ENCODE measurements at regions not wholly inside any gene's neighbourhood (a gene's known extent, or its start where the extent isn't known, plus 50 kb on each side); places are given as distances from the start of the nearest gene placed in this dataset.

GRCh38 chr3:28907616-28908015 is 373.3 kb upstream of the RBMS3 start:
- DNase-seq: no peak

GRCh38 chr3:28912120-28912885 is 368.6 kb upstream of the RBMS3 start:
- no peak for DNase-seq

- no peak for DNase-seq
These were observed 364.9 kb upstream of the RBMS3 start for GRCh38 chr3:28915741-28916500.

GRCh38 chr3:28916713-28917499 is 364.0 kb upstream of the RBMS3 start:
- no peak for DNase-seq

- DNase-seq: no peak
These were observed 362.9 kb upstream of the RBMS3 start for GRCh38 chr3:28917895-28918475.

DNA sequence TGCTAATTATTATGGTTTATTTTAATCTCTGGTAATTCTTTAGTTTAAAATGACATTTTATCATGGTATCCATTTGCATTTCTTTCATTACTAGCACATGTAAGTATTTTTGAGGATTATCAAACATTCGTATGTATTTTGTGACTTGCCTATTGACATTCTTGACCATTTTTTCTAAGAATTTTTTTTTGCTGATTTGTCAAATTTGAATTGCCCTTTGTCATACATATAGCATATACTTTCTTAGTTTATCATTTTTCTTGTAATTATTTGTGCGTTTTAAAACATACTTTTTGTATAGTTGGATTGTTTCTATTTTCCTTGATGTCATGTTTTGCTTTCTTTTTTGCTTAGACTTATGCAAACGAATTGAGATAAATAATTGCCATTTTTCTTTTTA is 358.5 kb upstream of the RBMS3 start:
- DNase-seq: no peak

DNA sequence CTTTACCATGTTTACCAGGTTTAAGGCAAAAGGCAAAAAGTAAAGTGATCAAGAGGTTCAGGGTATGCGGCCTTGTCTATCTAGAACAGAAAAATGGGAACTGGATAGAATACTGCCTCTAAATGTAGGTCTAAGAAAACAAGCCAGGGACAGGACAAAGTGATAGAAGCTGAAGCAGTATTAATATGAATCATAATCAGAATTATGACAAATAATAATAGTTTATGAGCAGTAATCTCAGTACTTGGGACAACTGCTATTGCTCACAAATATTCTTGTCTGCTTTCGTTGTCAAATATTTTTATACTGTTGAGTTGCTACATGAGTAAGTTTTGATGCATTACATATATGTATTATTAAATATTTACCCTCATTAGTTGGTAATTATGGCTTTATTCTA is 356.9 kb upstream of the RBMS3 start:
- DNase-seq: no peak

- DNase-seq: no peak
These were observed 356.0 kb upstream of the RBMS3 start for GRCh38 chr3:28924744-28925360.

DNA sequence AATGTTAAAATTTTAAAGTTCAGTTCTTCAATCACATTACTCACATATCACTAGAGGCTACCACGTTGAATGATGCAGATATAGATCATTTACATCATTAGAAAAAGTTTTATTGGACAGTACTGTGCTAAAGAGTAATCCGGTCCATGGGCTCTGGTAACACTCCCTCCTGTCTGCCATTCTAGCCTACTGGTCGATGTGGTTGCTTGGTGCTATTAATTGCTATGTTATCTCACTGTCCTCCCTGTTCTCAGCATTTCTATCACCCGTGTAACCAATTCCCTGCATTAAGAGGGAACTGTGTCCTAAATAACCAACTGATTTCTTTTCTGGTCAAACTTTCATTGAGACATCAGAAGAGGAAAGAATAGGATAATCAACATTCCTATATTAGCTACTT is 347.5 kb upstream of the RBMS3 start:
- no peak for DNase-seq

DNA sequence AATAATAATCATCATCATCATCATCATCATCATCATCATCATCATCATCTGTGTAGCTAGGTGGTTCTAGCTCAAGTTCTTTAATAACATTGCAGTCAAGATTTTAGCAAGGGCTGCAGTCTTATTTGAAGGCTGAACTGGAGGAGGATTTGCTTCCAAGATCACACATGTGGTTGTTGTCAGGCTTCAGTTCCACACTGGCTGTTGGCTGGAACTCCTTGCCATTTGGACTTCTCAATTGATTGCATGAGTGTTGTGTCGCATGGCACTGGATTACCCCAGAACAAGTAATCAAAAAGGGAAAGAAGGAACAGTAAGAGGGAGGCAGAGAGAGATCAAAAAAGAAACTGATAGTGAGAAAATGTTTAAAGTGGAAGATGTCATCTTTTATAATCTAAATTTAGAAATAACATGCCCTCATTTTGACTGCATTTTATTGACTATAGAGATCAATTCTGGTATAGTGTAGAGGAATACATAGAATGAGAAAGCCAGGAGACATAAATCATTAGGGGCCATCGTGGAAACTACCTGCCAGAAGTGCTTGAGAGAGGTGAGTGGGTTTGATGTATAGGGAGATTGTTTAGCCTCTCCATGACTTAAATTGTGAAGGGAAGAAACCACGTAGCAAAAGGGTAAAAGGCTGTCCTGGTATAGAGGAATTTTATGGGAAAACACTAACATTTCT is 346.6 kb upstream of the RBMS3 start:
- no peak for DNase-seq

DNA sequence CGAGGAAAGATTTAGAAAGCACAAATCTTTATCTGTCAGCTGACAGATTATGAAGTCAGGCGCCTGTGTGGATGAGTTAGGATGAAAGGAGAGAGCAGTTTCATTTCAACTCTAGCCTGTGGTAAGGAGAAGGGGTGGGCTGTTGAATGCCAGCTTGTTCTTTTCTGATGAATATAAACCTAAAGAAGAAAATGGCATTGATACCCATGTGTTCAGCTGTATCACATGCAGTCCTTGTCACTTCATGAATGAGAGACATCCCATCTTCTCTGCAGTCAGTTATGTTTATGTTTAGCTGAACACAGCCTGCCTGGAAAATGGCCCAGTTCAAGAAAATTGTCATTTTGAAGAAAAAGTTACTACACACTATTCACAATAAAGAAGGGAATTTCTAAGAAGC is 345.7 kb upstream of the RBMS3 start:
- no peak for DNase-seq

DNA sequence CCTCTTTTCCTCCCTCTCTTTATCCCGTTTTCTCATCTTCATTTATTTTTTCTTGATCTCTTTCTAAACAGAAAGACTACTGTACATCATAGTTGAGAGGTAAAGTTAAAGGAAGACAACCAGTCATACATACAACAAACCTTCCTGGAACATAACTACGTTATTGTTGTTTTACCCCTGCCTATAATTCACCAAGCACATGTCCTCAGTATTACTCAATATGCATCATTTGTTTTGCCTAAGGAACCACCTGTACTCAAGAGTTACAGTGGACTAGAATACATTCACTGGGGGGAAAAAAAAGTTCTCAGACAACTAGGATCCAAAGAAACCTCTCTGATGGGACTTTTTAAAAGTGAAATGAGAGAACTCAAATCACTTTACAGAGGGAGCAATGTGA is 344.7 kb upstream of the RBMS3 start:
- no peak for DNase-seq

DNA sequence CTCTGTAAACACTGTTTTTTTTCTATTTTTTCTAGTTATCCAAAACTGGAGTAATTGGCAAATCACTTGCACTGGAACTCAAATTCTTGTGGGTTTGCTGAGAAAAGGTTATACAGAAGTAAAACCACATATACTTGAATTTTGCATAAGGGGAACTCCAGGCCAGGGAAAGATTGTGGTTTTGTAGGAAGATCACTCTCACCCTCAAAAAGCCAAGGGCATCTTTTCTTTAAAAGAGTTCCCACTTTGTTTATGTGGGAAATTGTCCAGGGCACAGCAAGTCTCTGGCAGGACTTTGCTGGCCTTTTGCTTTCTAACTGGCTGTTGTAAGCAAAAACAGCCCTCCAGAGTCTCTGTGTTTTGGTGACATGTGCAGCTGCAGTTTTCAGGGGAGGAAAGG is 340.3 kb upstream of the RBMS3 start:
- no peak for DNase-seq

- DNase-seq: no peak
These were observed 339.9 kb upstream of the RBMS3 start for GRCh38 chr3:28940994-28941393.

- no peak for DNase-seq
These were observed 333.8 kb upstream of the RBMS3 start for GRCh38 chr3:28947061-28947460.

- no peak for DNase-seq
These were observed 333.1 kb upstream of the RBMS3 start for GRCh38 chr3:28947751-28948150.

DNA sequence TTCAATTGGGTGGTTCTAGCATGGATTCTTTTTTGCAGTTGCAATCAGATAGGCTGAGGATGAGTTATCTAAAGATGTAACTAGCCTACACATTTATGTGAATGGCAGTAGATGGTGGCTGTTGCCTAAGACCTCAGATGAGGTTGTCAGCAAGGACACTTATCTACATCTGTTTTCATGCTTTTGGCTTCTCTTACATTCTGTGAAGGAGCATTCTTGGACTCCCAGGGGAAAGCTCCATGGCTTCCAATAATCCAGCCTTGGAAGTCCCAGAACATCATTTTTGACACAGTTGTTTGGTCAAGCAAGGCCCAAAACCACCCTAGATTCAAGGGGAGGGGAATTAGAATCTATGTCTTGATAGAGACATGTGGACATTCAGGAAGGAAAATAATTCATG is 332.2 kb upstream of the RBMS3 start:
- no peak for DNase-seq

DNA sequence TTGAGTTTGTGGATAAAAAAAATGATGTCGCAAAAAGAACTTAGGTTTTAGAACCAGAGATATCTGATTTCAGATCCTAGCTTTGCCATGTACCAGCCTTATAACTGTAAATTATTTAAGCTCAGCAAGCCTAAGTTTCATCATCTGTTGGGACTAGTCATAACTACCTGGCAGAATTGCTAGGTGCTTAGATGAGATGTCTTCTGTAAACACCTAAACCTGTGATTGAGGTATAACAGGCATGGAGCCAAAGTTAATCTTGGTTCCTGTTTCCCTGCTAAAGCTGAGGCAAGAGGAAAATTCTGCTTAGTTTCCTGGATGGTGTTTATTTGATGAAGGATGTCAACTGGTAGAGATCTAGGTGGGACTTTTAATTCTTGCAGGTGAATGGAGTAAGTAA is 331.3 kb upstream of the RBMS3 start:
- no peak for DNase-seq

GRCh38 chr3:28950614-28951013 is 330.3 kb upstream of the RBMS3 start:
- no peak for DNase-seq

- DNase-seq: no peak
These were observed 328.9 kb upstream of the RBMS3 start for GRCh38 chr3:28951772-28952556.

DNA sequence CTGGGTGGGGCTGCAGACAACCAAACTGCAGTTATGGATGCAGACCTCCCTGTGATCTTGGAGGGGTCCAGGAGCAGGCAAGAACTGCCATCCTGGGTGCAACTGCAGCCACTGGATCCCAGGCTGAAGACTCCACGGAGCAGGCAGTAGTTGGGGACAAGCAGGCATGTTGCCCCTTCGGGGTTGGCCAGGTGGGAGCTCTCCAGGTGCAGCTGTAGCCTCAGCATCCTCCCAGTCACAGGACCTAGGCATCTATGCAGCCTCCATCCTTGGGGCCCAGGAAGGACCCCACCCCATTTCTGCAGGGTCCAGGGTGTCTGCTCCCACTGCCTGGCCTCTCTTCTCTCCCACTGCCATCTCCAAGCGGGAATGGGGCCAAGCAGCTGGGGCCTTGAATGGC is 322.2 kb upstream of the RBMS3 start:
- DNase-seq: no peak
